GM12878 (cell line): ENCODE measurements at regions not wholly inside any gene's neighbourhood (a gene's known extent, or its start where the extent isn't known, plus 50 kb on each side); places are given as distances from the start of the nearest gene placed in this dataset.

Experiments used
- ATAC-seq: fragments of 200-7000 bp; cut with Tn5 transposase; 3 replicates; pipeline ENCODE4 v1.9.1; 2020; ENCODE audit warnings: mild to moderate bottlenecking, moderate library complexity
- BruUV-seq: library from RNA; stranded (reverse); fragments of 400-500 nt; replicated peaks from 2 replicates; lab custom pipeline; 2021; lab: Mats Ljungman, UMichigan
- CTCF ChIA-PET: fragments of 300-600 bp; sonication (Branson Sonifier 250); formaldehyde crosslinking; extraction: SDS; loops from one replicate; lab custom pipeline; 2021; ENCODE audit warnings: inconsistent platforms; lab: Yijun Ruan, JAX
- POLR2A ChIA-PET: fragments of 350-600 bp; formaldehyde crosslinking; extraction: SDS; loops from one replicate; lab custom pipeline; 2021; ENCODE audit warnings: inconsistent platforms; lab: Charles Lee
- RAD21 ChIA-PET: fragments of 300-600 bp; sonication (Branson Sonifier 250); formaldehyde crosslinking; loops from one replicate; lab custom pipeline; 2023; ENCODE audit warnings: antibody characterized with exemption; ENCODE audit not compliant: unreplicated experiment; lab: Charles Lee
- SMC1A ChIA-PET: fragments of 300-600 bp; sonication (Branson Sonifier 250); formaldehyde crosslinking; loops from one replicate; lab custom pipeline; 2023; ENCODE audit not compliant: unreplicated experiment, uncharacterized antibody; lab: Charles Lee
- DNase-seq: peaks from one replicate; pipeline ENCODE4 v3.0.0-alpha.2; 2011; ENCODE audit warnings: low read depth, low spot score
- FAIRE-seq: peaks from 3 replicates; lab custom pipeline; 2011; peaks lifted over from hg19 to GRCh38; lab: Jason Lieb, UNC
- H2AFZ ChIP-seq: 2 replicates; pipeline ENCODE4 v1.6.0; 2011; ENCODE audit warnings: low read depth, low read length, control low read depth; ENCODE audit not compliant: control insufficient read depth
- H3K27ac ChIP-seq: 2 replicates; pipeline ENCODE4 v1.5.1; 2011; ENCODE audit warnings: control low read depth; ENCODE audit not compliant: control insufficient read depth, insufficient read depth
- H3K27me3 ChIP-seq, 2 experiments: replicated peaks in 1 of 2; 2 replicates each; pipeline versions ENCODE4 v1.6.0 to v1.6.1; 2011; ENCODE audit warnings: low read length in 1 of 2; ENCODE audit not compliant: control insufficient read depth in 2 of 2, insufficient read depth in 2 of 2
- H3K36me3 ChIP-seq, 2 experiments: 2 replicates each; pipeline ENCODE4 v1.5.1; 2011; ENCODE audit warnings: low read length in 1 of 2; ENCODE audit not compliant: control insufficient read depth in 2 of 2, insufficient read depth in 2 of 2
- H3K4me1 ChIP-seq: 2 replicates; pipeline ENCODE4 v1.6.1; 2011; ENCODE audit warnings: mild to moderate bottlenecking, low read length, moderate library complexity, mixed read lengths; ENCODE audit not compliant: control insufficient read depth, insufficient read depth
- H3K4me2 ChIP-seq: 2 replicates; pipeline ENCODE4 v1.6.0; 2011; ENCODE audit warnings: control low read depth; ENCODE audit not compliant: control insufficient read depth, insufficient read depth
- H3K4me3 ChIP-seq: fragments of 200-600 bp; sonication (generic); 2 replicates; pipeline ENCODE4 v1.5.1; 2016
- H3K79me2 ChIP-seq: 2 replicates; pipeline ENCODE4 v1.6.0; 2011; ENCODE audit warnings: low read length; ENCODE audit not compliant: control insufficient read depth, insufficient read depth
- H3K9ac ChIP-seq: 2 replicates; pipeline ENCODE4 v1.8.0; 2011; ENCODE audit warnings: low read length, control low read depth, mixed read lengths; ENCODE audit not compliant: control insufficient read depth, insufficient read depth
- H3K9me3 ChIP-seq: replicated peaks from 3 replicates; pipeline ENCODE4 v1.5.1; 2011; ENCODE audit warnings: mild to moderate bottlenecking, low read length; ENCODE audit not compliant: control insufficient read depth, insufficient read depth
- H4K20me1 ChIP-seq: 2 replicates; pipeline ENCODE4 v1.6.0; 2011; ENCODE audit not compliant: control insufficient read depth, insufficient read depth
- E2F4 ChIP-seq: IDR thresholded peaks from 2 replicates; pipeline ENCODE4 v1.6.1; 2012; ENCODE audit warnings: low read depth, low read length, improper control_type of control experiment
- EED ChIP-seq: sonication (generic); IDR thresholded peaks from 2 replicates; pipeline ENCODE4 v1.6.1; 2016; ENCODE audit warnings: antibody characterized with exemption, low read depth
- IRF5 ChIP-seq: fragments of 450-650 bp; IDR thresholded peaks from 2 replicates; pipeline ENCODE4 v1.6.1; 2017; ENCODE audit warnings: borderline replicate concordance
- MAX ChIP-seq: IDR thresholded peaks from 2 replicates; pipeline ENCODE4 v1.6.1; 2012; ENCODE audit warnings: low read depth, low read length, improper control_type of control experiment
- MLLT1 ChIP-seq: fragments of 450-650 bp; IDR thresholded peaks from 2 replicates; pipeline ENCODE4 v1.6.1; 2016; ENCODE audit warnings: mild to moderate bottlenecking
- NFXL1 ChIP-seq: fragments of 450-650 bp; IDR thresholded peaks from 2 replicates; pipeline ENCODE4 v1.6.1; 2017; ENCODE audit warnings: antibody characterized with exemption, mild to moderate bottlenecking, borderline replicate concordance
- POLR2AphosphoS5 ChIP-seq: IDR thresholded peaks from 2 replicates; pipeline ENCODE4 v1.6.1; 2011; ENCODE audit warnings: mild to moderate bottlenecking, low read length, inconsistent platforms
- RCOR1 ChIP-seq: conservative IDR thresholded peaks from 2 replicates; pipeline ENCODE4 v1.6.1; 2012; ENCODE audit warnings: low read depth, low read length, improper control_type of control experiment
- RELA ChIP-seq: fragments of 450-650 bp; IDR thresholded peaks from 2 replicates; pipeline ENCODE4 v1.8.0; 2014; ENCODE audit warnings: borderline replicate concordance; ENCODE audit not compliant: partially characterized antibody
- SREBF2 ChIP-seq: IDR thresholded peaks from 2 replicates; pipeline ENCODE4 v1.6.1; 2012; ENCODE audit warnings: mild to moderate bottlenecking, low read length
- SRF ChIP-seq, 2 experiments: IDR thresholded peaks; 2 replicates each; pipeline ENCODE4 v1.6.1; 2011; ENCODE audit warnings: low read depth in 2 of 2, low read length in 2 of 2, mild to moderate bottlenecking in 1 of 2, moderate library complexity in 1 of 2
- WGBS: methylation state at CpG from one replicate; pipeline ENCODE4 v1.1.6; 2016; ENCODE audit warnings: low lambda C conversion rate; ENCODE audit not compliant: insufficient replicate concordance, insufficient coverage; ENCODE audit errors: missing lambda C conversion rate; 5-methylcytosine and 5-hydroxymethylcytosine counted together
- in situ Hi-C: fragments of 300-500 bp; cut with MboI; formaldehyde crosslinking; loops from 9 replicates; pipeline ENCODE4 v1.14.3; 2018; ENCODE audit warnings: mixed read lengths
- intact Hi-C: fragments of 100-400 bp; cut with micrococcal nuclease; formaldehyde crosslinking; loops from one replicate; pipeline ENCODE4 v1.14.2; 2022; ENCODE audit not compliant: unreplicated experiment

GRCh38 chr5:124604419-124604818 lies 142.0 kb downstream of the ZNF608 start:
- RAD21 ChIA-PET, result interaction anchor here (0.7 kb wide), 1 partner anchor 20 kb away, joined by 3 read pairs; no protein-coding TSS in a partner anchor
- ATAC-seq, result no peak

GRCh38 chr5:124602925-124603650 lies 143.4 kb downstream of the ZNF608 start:
- intact Hi-C loops, result no loop called here
- in situ Hi-C loops, result no loop called here
- FAIRE-seq, result no peak
- no peak overlapping the region for H2AFZ ChIP-seq
- TF ChIP-seq MAX (no peak), SRF (IDR thresholded peaks at IDR 0.05; ENCODE audit: low read depth in 2 of 2, low read length in 2 of 2) (no peak), RCOR1 (no peak), MLLT1 (no peak), IRF5 (no peak), E2F4 (no peak), RELA (no peak), NFXL1 (no peak)
- no peak overlapping the region for H3K9ac ChIP-seq
- no peaks in the 10 kb centered on the region for H3K36me3 ChIP-seq
- ChIA-PET POLR2A (no interaction called here), RAD21 (no interaction called here), CTCF (no interaction called here), SMC1A (interaction anchor here (0.6 to 1.6 kb wide), 4 partner anchors 10 to 37 kb away, joined by 3 to 4 read pairs (median 3); no protein-coding TSS in a partner anchor)
- no peaks in the 10 kb centered on the region for H3K4me1 ChIP-seq
- no peak overlapping the region for H3K4me2 ChIP-seq
- no peak for DNase-seq
- WGBS, result 100% methylated on average over 1 of the region's 1 CpG
- no peak for ATAC-seq
- no peak overlapping the region for H3K4me3 ChIP-seq
- no peaks in the 10 kb centered on the region for H3K79me2 ChIP-seq
- no peaks in the 10 kb centered on the region for H3K9me3 ChIP-seq
- H4K20me1 ChIP-seq, result no peaks in the 10 kb centered on the region
- no peaks in the 10 kb centered on the region for H3K27me3 ChIP-seq
- BruUV-seq, result no TSS peak
- no peak overlapping the region for H3K27ac ChIP-seq

More at GRCh38 chr5:124604419-124604818, 142.0 kb downstream of the ZNF608 start:
- Histone ChIP-seq H2AFZ (no peak overlapping the region), H3K9ac (no peak overlapping the region), H3K36me3 (no peaks in the 10 kb centered on the region), H3K9me3 (no peaks in the 10 kb centered on the region), H3K4me1 (no peaks in the 10 kb centered on the region), H3K4me2 (no peak overlapping the region), H4K20me1 (no peaks in the 10 kb centered on the region), H3K27ac (no peak overlapping the region), H3K4me3 (no peak overlapping the region), H3K27me3 (no peaks in the 10 kb centered on the region; a peak in 1 of 4 replicates), H3K79me2 (no peaks in the 10 kb centered on the region)
- ChIA-PET POLR2A (no interaction called here), CTCF (interaction anchor here (0.6 kb wide), 1 partner anchor 237 kb away, joined by 3 read pairs; no protein-coding TSS in a partner anchor), SMC1A (interaction anchor here (1.0 to 1.6 kb wide), 2 partner anchors 9 to 43 kb away, joined by 3 read pairs; no protein-coding TSS in a partner anchor)
- DNase-seq (no peak), FAIRE-seq (no peak)
- no TSS peak for BruUV-seq
- no peak for TF ChIP-seq EED
- TF ChIP-seq SREBF2, result no peak
- TF ChIP-seq POLR2AphosphoS5, result no peak
- WGBS, result 36% methylated on average over 4 of the region's 4 CpGs
- intact Hi-C loops (no loop called here), in situ Hi-C loops (no loop called here)
